Suprapubic skin (tissue), 4 donors: ENCODE measurements at regions not wholly inside any gene's neighbourhood (a gene's known extent, or its start where the extent isn't known, plus 50 kb on each side); places are given as distances from the start of the nearest gene placed in this dataset.

ENCODE experiments used
- DNase-seq, 2 donors: peaks; one replicate each; pipeline ENCODE4 v3.0.0-alpha.2; 2019; ENCODE audit warnings: low spot score in 2 of 2
- H3K27ac ChIP-seq: fragments of 200-600 bp; sonication (generic); one replicate; pipeline ENCODE4 v1.5.1; 2019
- H3K27me3 ChIP-seq: fragments of 200-600 bp; sonication (generic); one replicate; pipeline ENCODE4 v1.5.1; 2019
- H3K36me3 ChIP-seq: fragments of 200-600 bp; sonication (generic); one replicate; pipeline ENCODE4 v1.5.1; 2019
- H3K4me1 ChIP-seq: fragments of 200-600 bp; sonication (generic); one replicate; pipeline ENCODE4 v1.5.1; 2019
- H3K4me3 ChIP-seq: fragments of 200-600 bp; sonication (generic); one replicate; pipeline ENCODE4 v1.5.1; 2019; ENCODE audit warnings: mild to moderate bottlenecking
- H3K9me3 ChIP-seq: fragments of 200-600 bp; sonication (generic); one replicate; pipeline ENCODE4 v1.5.1; 2019
- EP300 ChIP-seq: sonication (generic); formaldehyde crosslinking; IDR thresholded peaks from one replicate; pipeline ENCODE4 v1.6.1; 2017; ENCODE audit warnings: antibody characterized with exemption
- POLR2A ChIP-seq, 2 donors: fragments of 450-650 bp; IDR thresholded peaks; one replicate each; pipeline ENCODE4 v1.6.1; 2017; ENCODE audit warnings: antibody characterized with exemption in 2 of 2, mild to moderate bottlenecking in 2 of 2, moderate library complexity in 2 of 2
- POLR2AphosphoS5 ChIP-seq, 3 donors: sonication (generic); formaldehyde crosslinking; IDR thresholded peaks; one replicate each; pipeline ENCODE4 v1.6.1; 2017; ENCODE audit warnings: antibody characterized with exemption in 3 of 3
- WGBS: methylation state at CpG from one replicate; pipeline ENCODE4 v1.1.5; 2018; 5-methylcytosine and 5-hydroxymethylcytosine counted together
- TF ChIP-seq, protein P1 (sequence below), 2 donors: fragments of 200-600 bp in 1 of 2; fragments of 450-650 bp in 1 of 2; sonication (generic) in 1 of 2; IDR thresholded peaks; one replicate each; pipeline ENCODE4 v1.5.1; 2016 to 2019; ENCODE audit warnings: antibody characterized with exemption in 2 of 2, mild to moderate bottlenecking in 1 of 2, moderate library complexity in 1 of 2

DNA sequence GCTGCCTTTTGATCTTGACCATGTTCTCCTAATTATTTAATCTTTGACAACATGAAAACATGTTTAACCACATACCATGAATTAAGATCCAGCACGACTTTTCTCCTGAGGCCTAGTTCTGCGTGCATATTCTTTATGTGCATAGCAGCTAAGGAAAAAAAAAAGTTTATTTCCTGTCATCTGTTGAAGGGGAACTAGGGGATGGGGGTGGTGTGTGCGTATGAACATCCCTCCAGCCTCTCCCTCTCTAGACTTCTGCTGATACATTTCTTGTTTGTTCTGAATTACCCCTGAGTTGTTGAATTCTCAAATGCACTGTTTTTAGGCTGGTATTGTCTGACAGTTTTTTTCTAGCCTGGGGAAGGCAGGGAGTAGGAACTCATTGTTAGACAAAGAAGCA, 543.3 kb downstream of the FGF9 start:
- H3K4me3 ChIP-seq: no peak overlapping the region
- H3K4me1 ChIP-seq: peaks cover 6% of the 10 kb centered on the region
- no peaks in the 10 kb centered on the region for H3K36me3 ChIP-seq
- no peak for TF ChIP-seq POLR2A (IDR thresholded peaks at IDR 0.05)
- no peak for TF ChIP-seq POLR2AphosphoS5 (IDR thresholded peaks at IDR 0.05)
- no peak for TF ChIP-seq EP300
- TF ChIP-seq, protein P1, sequence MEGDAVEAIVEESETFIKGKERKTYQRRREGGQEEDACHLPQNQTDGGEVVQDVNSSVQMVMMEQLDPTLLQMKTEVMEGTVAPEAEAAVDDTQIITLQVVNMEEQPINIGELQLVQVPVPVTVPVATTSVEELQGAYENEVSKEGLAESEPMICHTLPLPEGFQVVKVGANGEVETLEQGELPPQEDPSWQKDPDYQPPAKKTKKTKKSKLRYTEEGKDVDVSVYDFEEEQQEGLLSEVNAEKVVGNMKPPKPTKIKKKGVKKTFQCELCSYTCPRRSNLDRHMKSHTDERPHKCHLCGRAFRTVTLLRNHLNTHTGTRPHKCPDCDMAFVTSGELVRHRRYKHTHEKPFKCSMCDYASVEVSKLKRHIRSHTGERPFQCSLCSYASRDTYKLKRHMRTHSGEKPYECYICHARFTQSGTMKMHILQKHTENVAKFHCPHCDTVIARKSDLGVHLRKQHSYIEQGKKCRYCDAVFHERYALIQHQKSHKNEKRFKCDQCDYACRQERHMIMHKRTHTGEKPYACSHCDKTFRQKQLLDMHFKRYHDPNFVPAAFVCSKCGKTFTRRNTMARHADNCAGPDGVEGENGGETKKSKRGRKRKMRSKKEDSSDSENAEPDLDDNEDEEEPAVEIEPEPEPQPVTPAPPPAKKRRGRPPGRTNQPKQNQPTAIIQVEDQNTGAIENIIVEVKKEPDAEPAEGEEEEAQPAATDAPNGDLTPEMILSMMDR (IDR thresholded peaks at IDR 0.05): no peak
- 65% methylated on average over 3 of the region's 3 CpGs for WGBS
- no peak for DNase-seq
- H3K27ac ChIP-seq: no peak overlapping the region
- H3K27me3 ChIP-seq: peaks cover 2% of the 10 kb centered on the region
- H3K9me3 ChIP-seq: no peaks in the 10 kb centered on the region

DNA sequence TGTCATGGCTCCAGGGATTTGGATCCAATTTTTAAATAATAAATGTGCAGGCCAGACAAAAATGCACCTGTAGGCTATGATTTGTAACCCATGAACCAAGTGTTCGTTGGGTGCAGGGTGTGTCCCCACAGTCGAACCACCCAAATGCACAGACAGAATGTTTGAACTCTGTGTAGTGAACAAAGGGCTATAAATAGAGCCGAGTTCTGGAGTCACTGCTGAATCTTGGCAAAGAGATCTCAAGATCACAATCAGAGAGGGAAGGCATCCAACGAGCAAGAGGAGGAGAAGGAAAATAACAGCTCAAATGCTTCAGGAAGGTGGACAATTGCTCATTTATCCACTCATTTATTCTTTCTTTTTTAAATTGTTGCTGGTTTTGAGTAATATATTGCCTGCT, 547.9 kb downstream of the FGF9 start:
- WGBS: 12% methylated on average over 4 of the region's 4 CpGs
- DNase-seq: no peak
- TF ChIP-seq POLR2AphosphoS5 (IDR thresholded peaks at IDR 0.05): no peak
- TF ChIP-seq POLR2A (IDR thresholded peaks at IDR 0.05): no peak
- TF ChIP-seq, protein P1 (IDR thresholded peaks at IDR 0.05): no peak
- no peak for TF ChIP-seq EP300
- peaks cover 2% of the 10 kb centered on the region for H3K27me3 ChIP-seq
- no peaks in the 10 kb centered on the region for H3K36me3 ChIP-seq
- H3K9me3 ChIP-seq: no peaks in the 10 kb centered on the region
- peaks cover 6% of the 10 kb centered on the region for H3K4me1 ChIP-seq
- no peak overlapping the region for H3K4me3 ChIP-seq
- no peak overlapping the region for H3K27ac ChIP-seq

DNA sequence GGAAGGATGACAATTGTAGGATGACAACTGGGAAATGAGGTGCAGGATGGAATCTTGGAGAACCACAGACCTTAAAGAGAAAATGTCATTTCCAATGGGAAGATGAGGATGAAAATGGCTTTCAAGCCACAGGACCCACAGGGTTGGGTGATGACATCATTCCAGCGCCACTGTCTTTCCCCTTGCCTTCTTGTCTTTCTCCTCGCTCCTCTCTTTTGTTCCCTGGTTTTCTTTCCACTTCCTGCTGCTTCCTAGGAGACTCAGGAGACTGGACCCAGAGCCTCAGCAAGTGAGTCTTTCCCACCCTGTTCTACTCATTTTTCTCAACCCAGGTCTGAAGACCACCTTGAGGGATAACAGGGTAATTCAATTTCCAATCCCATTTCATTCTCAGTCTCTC, 548.8 kb downstream of the FGF9 start:
- Histone ChIP-seq H3K4me1 (peaks cover 6% of the 10 kb centered on the region), H3K27ac (no peak overlapping the region), H3K4me3 (no peak overlapping the region), H3K27me3 (peaks cover 2% of the 10 kb centered on the region), H3K36me3 (no peaks in the 10 kb centered on the region), H3K9me3 (no peaks in the 10 kb centered on the region)
- no peak for DNase-seq
- no peak for TF ChIP-seq POLR2A (IDR thresholded peaks at IDR 0.05)
- no peak for TF ChIP-seq POLR2AphosphoS5 (IDR thresholded peaks at IDR 0.05)
- no peak for TF ChIP-seq EP300
- TF ChIP-seq, protein P1 (IDR thresholded peaks at IDR 0.05): no peak
- WGBS: 96% methylated on average over 2 of the region's 2 CpGs

DNA sequence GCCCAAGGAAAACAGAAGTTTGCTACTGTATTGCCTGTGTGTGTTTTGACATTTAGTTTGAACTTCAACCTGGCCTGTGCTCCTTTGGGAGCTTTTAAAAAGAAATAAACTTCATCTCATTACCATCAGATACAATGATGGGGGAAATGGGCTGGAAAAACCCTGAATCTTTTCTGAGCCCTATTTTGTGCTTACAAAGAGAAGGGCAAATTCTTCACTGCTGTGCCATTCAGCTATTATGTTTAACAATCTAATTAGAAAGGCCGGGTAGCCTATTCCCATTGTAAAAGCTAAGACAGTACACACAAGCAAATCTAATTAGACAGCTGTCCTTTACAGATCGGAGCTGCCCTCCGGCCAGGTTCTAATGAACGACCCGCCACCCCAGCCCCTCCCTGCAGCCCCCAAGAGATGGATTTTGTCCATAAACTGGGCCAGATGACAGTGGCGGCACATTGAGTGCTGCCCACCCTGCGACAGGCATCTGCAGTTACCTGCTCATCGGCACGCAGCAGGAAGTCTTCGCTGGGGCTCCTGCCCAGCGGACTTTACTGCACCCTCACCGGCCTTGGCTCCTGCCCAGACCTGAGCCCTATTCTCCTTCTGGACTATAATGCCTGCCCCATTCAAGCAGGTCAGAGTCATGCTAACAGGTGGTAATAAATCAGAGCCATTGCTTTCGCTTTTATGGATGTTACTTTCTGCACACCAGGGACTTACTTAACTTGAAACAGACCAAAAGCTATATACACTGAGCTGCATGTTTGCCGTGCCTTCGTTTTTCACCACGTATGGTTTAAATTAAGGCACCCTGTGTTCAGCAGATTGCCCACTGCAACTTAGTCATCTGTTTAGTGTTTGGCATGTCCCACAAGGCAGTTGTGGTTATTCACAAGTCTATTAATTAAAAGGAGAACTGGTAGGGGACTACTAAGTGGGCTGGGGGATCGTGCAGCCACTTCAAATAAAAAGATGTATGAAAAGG, 549.6 kb downstream of the FGF9 start:
- no peaks in the 10 kb centered on the region for H3K9me3 ChIP-seq
- DNase-seq: no peak
- WGBS: 41% methylated on average over 8 of the region's 17 CpGs
- no peaks in the 10 kb centered on the region for H3K36me3 ChIP-seq
- H3K27me3 ChIP-seq: peaks cover 7% of the 10 kb centered on the region
- H3K27ac ChIP-seq: no peak overlapping the region
- TF ChIP-seq POLR2AphosphoS5 (IDR thresholded peaks at IDR 0.05) (no peak), POLR2A (IDR thresholded peaks at IDR 0.05) (no peak), EP300 (no peak)
- TF ChIP-seq, protein P1 (IDR thresholded peaks at IDR 0.05): no peak
- no peak overlapping the region for H3K4me3 ChIP-seq
- peaks cover 6% of the 10 kb centered on the region for H3K4me1 ChIP-seq

DNA sequence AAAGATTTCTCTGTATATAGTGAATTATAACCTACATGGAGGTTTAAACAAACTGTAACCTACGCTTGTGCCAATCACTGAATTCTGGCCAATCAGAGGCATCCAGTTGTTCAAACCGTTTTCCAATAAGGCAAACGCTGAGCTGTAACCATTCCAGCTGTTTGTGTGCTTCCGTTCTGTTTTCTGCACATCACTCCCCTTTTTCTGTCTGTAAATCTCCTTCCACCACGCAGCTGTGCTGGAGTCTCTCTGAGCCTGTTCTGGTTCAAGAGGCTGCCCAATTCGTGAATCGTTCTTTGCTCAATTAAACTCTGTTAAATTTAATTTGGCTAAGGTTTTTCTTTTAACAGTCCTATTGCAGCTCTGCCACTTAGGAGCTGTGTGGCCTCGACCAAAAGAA, 552.5 kb downstream of the FGF9 start:
- no peak for DNase-seq
- 80% methylated on average over 8 of the region's 8 CpGs for WGBS

More for the DNA sequence above, 552.5 kb downstream of the FGF9 start:
- TF ChIP-seq EP300 (no peak), POLR2AphosphoS5 (IDR thresholded peaks at IDR 0.05) (no peak), POLR2A (IDR thresholded peaks at IDR 0.05) (no peak)
- TF ChIP-seq, protein P1 (IDR thresholded peaks at IDR 0.05): no peak
- H3K4me3 ChIP-seq: no peak overlapping the region
- no peaks in the 10 kb centered on the region for H3K36me3 ChIP-seq
- H3K27ac ChIP-seq: no peak overlapping the region
- H3K27me3 ChIP-seq: peaks cover 5% of the 10 kb centered on the region
- peaks cover 6% of the 10 kb centered on the region for H3K4me1 ChIP-seq
- no peaks in the 10 kb centered on the region for H3K9me3 ChIP-seq
